ENCODE measurements at regions not wholly inside any gene's neighbourhood (a gene's known extent, or its start where the extent isn't known, plus 50 kb on each side); places are given as distances from the start of the nearest gene placed in this dataset.
"Not testable (repeated sequence)": the region's sequence is repeated elsewhere in the genome, so short reads cannot be mapped to it uniquely, and the experiment has no call there.

- FAIRE-seq: no peak
Measured at GRCh38 chr3:59189939-59190338, 140.1 kb upstream of the CFAP20DC start.

GRCh38 chr3:59189526-59189925 is 139.7 kb upstream of the CFAP20DC start:
- no peaks in the 10 kb centered on the region for H3K9me3 ChIP-seq (ENCODE audit: control insufficient read depth in 2 of 2, insufficient read depth in 1 of 2, low read depth in 1 of 2, low read length in 1 of 2)
- FAIRE-seq (no peak), DNase-seq (peak; percentile 45 to 56)
- H3K27ac ChIP-seq (ENCODE audit: low read depth in 1 of 3, low read length in 2 of 3): peak overlapping the region in 1 of 3 donors; percentile 22
- peaks cover 0 to 9% (median 0%) of the 10 kb centered on the region in 3 donors for H3K4me1 ChIP-seq (ENCODE audit: control insufficient read depth in 3 of 3, insufficient read depth in 2 of 3, low read depth in 1 of 3, low read length in 2 of 3)
- 47 to 77% (median 68%) methylated on average over 4 of the region's 4 CpGs for WGBS, 3 donors
- no peaks in the 10 kb centered on the region for H3K27me3 ChIP-seq (ENCODE audit: control insufficient read depth in 3 of 3, insufficient read depth in 3 of 3, low read length in 3 of 3)
- no peak overlapping the region for H3K4me3 ChIP-seq (ENCODE audit: low read depth in 1 of 3, low read length in 3 of 3)
- no peaks in the 10 kb centered on the region for H3K36me3 ChIP-seq (ENCODE audit: control insufficient read depth in 3 of 3, insufficient read depth in 2 of 3, low read depth in 1 of 3, low read length in 3 of 3)

More at GRCh38 chr3:59189939-59190338, 140.1 kb upstream of the CFAP20DC start:
- Histone ChIP-seq H3K4me1 (ENCODE audit: control insufficient read depth in 3 of 3, insufficient read depth in 2 of 3, low read depth in 1 of 3, low read length in 2 of 3) (peaks cover 0 to 10% (median 0%) of the 10 kb centered on the region in 3 donors), H3K27me3 (ENCODE audit: control insufficient read depth in 3 of 3, insufficient read depth in 3 of 3, low read length in 3 of 3) (no peaks in the 10 kb centered on the region), H3K36me3 (ENCODE audit: control insufficient read depth in 3 of 3, insufficient read depth in 2 of 3, low read depth in 1 of 3, low read length in 3 of 3) (no peaks in the 10 kb centered on the region), H3K27ac (ENCODE audit: low read depth in 1 of 3, low read length in 2 of 3) (peak overlapping the region in 1 of 3 donors; percentile 32), H3K9me3 (ENCODE audit: control insufficient read depth in 2 of 2, insufficient read depth in 1 of 2, low read depth in 1 of 2, low read length in 1 of 2) (no peaks in the 10 kb centered on the region), H3K4me3 (ENCODE audit: low read depth in 1 of 3, low read length in 3 of 3) (no peak overlapping the region)
- DNase-seq: peak in 1 of 2 donors; percentile 58
- 20 to 58% (median 27%) methylated on average over 5 of the region's 5 CpGs for WGBS, 3 donors

GRCh38 chr3:59186725-59187124 is 136.9 kb upstream of the CFAP20DC start:
- Histone ChIP-seq H3K36me3 (ENCODE audit: control insufficient read depth in 3 of 3, insufficient read depth in 2 of 3, low read depth in 1 of 3, low read length in 3 of 3) (no peaks in the 10 kb centered on the region), H3K27ac (ENCODE audit: low read depth in 1 of 3, low read length in 2 of 3) (no peak overlapping the region), H3K27me3 (ENCODE audit: control insufficient read depth in 3 of 3, insufficient read depth in 3 of 3, low read length in 3 of 3) (no peaks in the 10 kb centered on the region), H3K4me3 (ENCODE audit: low read depth in 1 of 3, low read length in 3 of 3) (no peak overlapping the region), H3K4me1 (ENCODE audit: control insufficient read depth in 3 of 3, insufficient read depth in 2 of 3, low read depth in 1 of 3, low read length in 2 of 3) (peaks cover 0 to 7% (median 0%) of the 10 kb centered on the region in 3 donors), H3K9me3 (ENCODE audit: control insufficient read depth in 2 of 2, insufficient read depth in 1 of 2, low read depth in 1 of 2, low read length in 1 of 2) (no peaks in the 10 kb centered on the region)
- 76 to 88% (median 78%) methylated on average over 1 of the region's 1 CpG for WGBS, 3 donors
- DNase-seq (no peak), FAIRE-seq (no peak)

- DNase-seq (no peak), FAIRE-seq (no peak)
- Histone ChIP-seq H3K27ac (ENCODE audit: low read depth in 1 of 3, low read length in 2 of 3) (no peak overlapping the region), H3K9me3 (ENCODE audit: control insufficient read depth in 2 of 2, insufficient read depth in 1 of 2, low read depth in 1 of 2, low read length in 1 of 2) (no peaks in the 10 kb centered on the region), H3K4me3 (ENCODE audit: low read depth in 1 of 3, low read length in 3 of 3) (no peak overlapping the region), H3K36me3 (ENCODE audit: control insufficient read depth in 3 of 3, insufficient read depth in 2 of 3, low read depth in 1 of 3, low read length in 3 of 3) (no peaks in the 10 kb centered on the region), H3K27me3 (ENCODE audit: control insufficient read depth in 3 of 3, insufficient read depth in 3 of 3, low read length in 3 of 3) (no peaks in the 10 kb centered on the region), H3K4me1 (ENCODE audit: control insufficient read depth in 3 of 3, insufficient read depth in 2 of 3, low read depth in 1 of 3, low read length in 2 of 3) (peaks cover 0 to 7% (median 0%) of the 10 kb centered on the region in 3 donors)
- WGBS, 3 donors: 67 to 73% (median 69%) methylated on average over 3 of the region's 3 CpGs
Measured at GRCh38 chr3:59185591-59186369, 136.0 kb upstream of the CFAP20DC start.

GRCh38 chr3:59180006-59180405 is 130.2 kb upstream of the CFAP20DC start:
- no peak overlapping the region for H3K4me3 ChIP-seq (ENCODE audit: low read depth in 1 of 3, low read length in 3 of 3)
- no peak overlapping the region for H3K27ac ChIP-seq (ENCODE audit: low read depth in 1 of 3, low read length in 2 of 3)
- WGBS, 3 donors: 73 to 80% (median 78%) methylated on average over 3 of the region's 3 CpGs
- no peaks in the 10 kb centered on the region for H3K9me3 ChIP-seq (ENCODE audit: control insufficient read depth in 2 of 2, insufficient read depth in 1 of 2, low read depth in 1 of 2, low read length in 1 of 2)
- FAIRE-seq: no peak
- no peak for DNase-seq
- no peaks in the 10 kb centered on the region for H3K4me1 ChIP-seq (ENCODE audit: control insufficient read depth in 3 of 3, insufficient read depth in 2 of 3, low read depth in 1 of 3, low read length in 2 of 3)
- no peaks in the 10 kb centered on the region for H3K36me3 ChIP-seq (ENCODE audit: control insufficient read depth in 3 of 3, insufficient read depth in 2 of 3, low read depth in 1 of 3, low read length in 3 of 3)
- no peaks in the 10 kb centered on the region for H3K27me3 ChIP-seq (ENCODE audit: control insufficient read depth in 3 of 3, insufficient read depth in 3 of 3, low read length in 3 of 3)

GRCh38 chr3:59178698-59179097 is 128.9 kb upstream of the CFAP20DC start:
- no peaks in the 10 kb centered on the region for H3K27me3 ChIP-seq (ENCODE audit: control insufficient read depth in 3 of 3, insufficient read depth in 3 of 3, low read length in 3 of 3)
- H3K9me3 ChIP-seq (ENCODE audit: control insufficient read depth in 2 of 2, insufficient read depth in 1 of 2, low read depth in 1 of 2, low read length in 1 of 2): no peaks in the 10 kb centered on the region
- H3K4me3 ChIP-seq (ENCODE audit: low read depth in 1 of 3, low read length in 3 of 3): no peak overlapping the region
- no peaks in the 10 kb centered on the region for H3K36me3 ChIP-seq (ENCODE audit: control insufficient read depth in 3 of 3, insufficient read depth in 2 of 3, low read depth in 1 of 3, low read length in 3 of 3)
- FAIRE-seq (no peak), DNase-seq (no peak)
- no peaks in the 10 kb centered on the region for H3K4me1 ChIP-seq (ENCODE audit: control insufficient read depth in 3 of 3, insufficient read depth in 2 of 3, low read depth in 1 of 3, low read length in 2 of 3)
- no peak overlapping the region for H3K27ac ChIP-seq (ENCODE audit: low read depth in 1 of 3, low read length in 2 of 3)

GRCh38 chr3:59171491-59171890 is 121.7 kb upstream of the CFAP20DC start:
- H3K27me3 ChIP-seq (ENCODE audit: control insufficient read depth in 3 of 3, insufficient read depth in 3 of 3, low read length in 3 of 3): no peaks in the 10 kb centered on the region
- WGBS, 3 donors: 45 to 93% (median 58%) methylated on average over 1 of the region's 1 CpG
- no peaks in the 10 kb centered on the region for H3K9me3 ChIP-seq (ENCODE audit: control insufficient read depth in 2 of 2, insufficient read depth in 1 of 2, low read depth in 1 of 2, low read length in 1 of 2)
- DNase-seq (no peak), FAIRE-seq (no peak)
- no peaks in the 10 kb centered on the region for H3K36me3 ChIP-seq (ENCODE audit: control insufficient read depth in 3 of 3, insufficient read depth in 2 of 3, low read depth in 1 of 3, low read length in 3 of 3)
- no peak overlapping the region for H3K27ac ChIP-seq (ENCODE audit: low read depth in 1 of 3, low read length in 2 of 3)
- no peak overlapping the region for H3K4me3 ChIP-seq (ENCODE audit: low read depth in 1 of 3, low read length in 3 of 3)
- H3K4me1 ChIP-seq (ENCODE audit: control insufficient read depth in 3 of 3, insufficient read depth in 2 of 3, low read depth in 1 of 3, low read length in 2 of 3): no peaks in the 10 kb centered on the region

GRCh38 chr3:59170166-59170565 is 120.3 kb upstream of the CFAP20DC start:
- H3K27ac ChIP-seq (ENCODE audit: low read depth in 1 of 3, low read length in 2 of 3); H3K36me3 ChIP-seq (ENCODE audit: control insufficient read depth in 3 of 3, insufficient read depth in 2 of 3, low read depth in 1 of 3, low read length in 3 of 3); FAIRE-seq; H3K4me3 ChIP-seq (ENCODE audit: low read depth in 1 of 3, low read length in 3 of 3); H3K4me1 ChIP-seq (ENCODE audit: control insufficient read depth in 3 of 3, insufficient read depth in 2 of 3, low read depth in 1 of 3, low read length in 2 of 3); H3K9me3 ChIP-seq (ENCODE audit: control insufficient read depth in 2 of 2, insufficient read depth in 1 of 2, low read depth in 1 of 2, low read length in 1 of 2); DNase-seq; H3K27me3 ChIP-seq (ENCODE audit: control insufficient read depth in 3 of 3, insufficient read depth in 3 of 3, low read length in 3 of 3): not testable (repeated sequence)
- 84 to 85% (median 85%) methylated on average over 3 of the region's 3 CpGs for WGBS, 3 donors

GRCh38 chr3:59167756-59168155 is 117.9 kb upstream of the CFAP20DC start:
- WGBS, 3 donors: 41 to 64% (median 54%) methylated on average over 1 of the region's 1 CpG
- H3K9me3 ChIP-seq (ENCODE audit: control insufficient read depth in 2 of 2, insufficient read depth in 1 of 2, low read depth in 1 of 2, low read length in 1 of 2): no peaks in the 10 kb centered on the region

More at GRCh38 chr3:59167756-59168155, 117.9 kb upstream of the CFAP20DC start:
- FAIRE-seq (no peak), DNase-seq (no peak)
- Histone ChIP-seq H3K4me1 (ENCODE audit: control insufficient read depth in 3 of 3, insufficient read depth in 2 of 3, low read depth in 1 of 3, low read length in 2 of 3) (no peaks in the 10 kb centered on the region), H3K36me3 (ENCODE audit: control insufficient read depth in 3 of 3, insufficient read depth in 2 of 3, low read depth in 1 of 3, low read length in 3 of 3) (no peaks in the 10 kb centered on the region), H3K4me3 (ENCODE audit: low read depth in 1 of 3, low read length in 3 of 3) (no peak overlapping the region), H3K27me3 (ENCODE audit: control insufficient read depth in 3 of 3, insufficient read depth in 3 of 3, low read length in 3 of 3) (no peaks in the 10 kb centered on the region), H3K27ac (ENCODE audit: low read depth in 1 of 3, low read length in 2 of 3) (no peak overlapping the region)

Data from small intestine (tissue), 7 donors.